ENCODE measurements at regions not wholly inside any gene's neighbourhood (a gene's known extent, or its start where the extent isn't known, plus 50 kb on each side); places are given as distances from the start of the nearest gene placed in this dataset.
"Not testable (repeated sequence)": the region's sequence is repeated elsewhere in the genome, so short reads cannot be mapped to it uniquely, and the experiment has no call there.

GRCh38 chr16:75821117-75821516, 94.8 kb upstream of the CPHXL start:
- TF ChIP-seq CTCF (IDR thresholded peaks at IDR 0.05; ENCODE audit: low read depth, low read length) (no peak), MAX (IDR thresholded peaks at IDR 0.05; ENCODE audit: low read depth, low read length) (no peak), POLR2A (IDR thresholded peaks at IDR 0.05; ENCODE audit: extremely low read depth, insufficient read length) (no peak), MYC (IDR thresholded peaks at IDR 0.05; ENCODE audit: low read depth, low read length) (no peak)
- no peak overlapping the region for H3K4me3 ChIP-seq (ENCODE audit: low read depth, low read length)
- peak; percentile 9 for DNase-seq (ENCODE audit: low read depth)

- not testable (repeated sequence) for DNase-seq (ENCODE audit: low read depth)
Measured at GRCh38 chr16:75825750-75826149, 99.5 kb upstream of the CPHXL start.

GRCh38 chr16:75827372-75828038, 101.2 kb upstream of the CPHXL start:
- DNase-seq (ENCODE audit: low read depth); H3K4me3 ChIP-seq (ENCODE audit: low read depth, low read length): not testable (repeated sequence)

More at GRCh38 chr16:75825750-75826149, 99.5 kb upstream of the CPHXL start:
- H3K4me3 ChIP-seq (ENCODE audit: low read depth, low read length) = not testable (repeated sequence)

GRCh38 chr16:75833385-75833784, 107.1 kb upstream of the CPHXL start:
- not testable (repeated sequence) for DNase-seq (ENCODE audit: low read depth); H3K4me3 ChIP-seq (ENCODE audit: low read depth, low read length)

- no peak overlapping the region for H3K4me3 ChIP-seq (ENCODE audit: low read depth, low read length)
- no peak for TF ChIP-seq CTCF (IDR thresholded peaks at IDR 0.05; ENCODE audit: low read depth, low read length)
- DNase-seq (ENCODE audit: low read depth) = no peak
Measured at GRCh38 chr16:75836347-75837010, 110.2 kb upstream of the CPHXL start.

- TF ChIP-seq CTCF (IDR thresholded peaks at IDR 0.05; ENCODE audit: low read depth, low read length) = no peak
- no peak for TF ChIP-seq POLR2A (IDR thresholded peaks at IDR 0.05; ENCODE audit: extremely low read depth, insufficient read length)
- TF ChIP-seq MAX (IDR thresholded peaks at IDR 0.05; ENCODE audit: low read depth, low read length) = no peak
- no peak for TF ChIP-seq MYC (IDR thresholded peaks at IDR 0.05; ENCODE audit: low read depth, low read length)
- no peak for DNase-seq (ENCODE audit: low read depth)
- H3K4me3 ChIP-seq (ENCODE audit: low read depth, low read length) = no peak overlapping the region
Measured at GRCh38 chr16:75837264-75837663, 111.0 kb upstream of the CPHXL start.

GRCh38 chr16:75837681-75838080, 111.4 kb upstream of the CPHXL start:
- no peak overlapping the region for H3K4me3 ChIP-seq (ENCODE audit: low read depth, low read length)
- no peak for DNase-seq (ENCODE audit: low read depth)
- no peak for TF ChIP-seq POLR2A (IDR thresholded peaks at IDR 0.05; ENCODE audit: extremely low read depth, insufficient read length)
- no peak for TF ChIP-seq MAX (IDR thresholded peaks at IDR 0.05; ENCODE audit: low read depth, low read length)
- TF ChIP-seq CTCF (IDR thresholded peaks at IDR 0.05; ENCODE audit: low read depth, low read length) = no peak
- TF ChIP-seq MYC (IDR thresholded peaks at IDR 0.05; ENCODE audit: low read depth, low read length) = no peak

Measured in NB4 (cell line).